VCaP (cell line): ENCODE measurements at regions not wholly inside any gene's neighbourhood (a gene's known extent, or its start where the extent isn't known, plus 50 kb on each side); places are given as distances from the start of the nearest gene placed in this dataset.
A peak's percentile ranks its signal among the peaks of the same experiment; 100 is the strongest.

Experiments used
- H3K27ac ChIP-seq: fragments of 450-650 bp; 2 replicates; pipeline ENCODE4 v1.5.1; 2017
- TF ChIP-seq, protein P1 (sequence below): fragments of 450-650 bp; conservative IDR thresholded peaks from 2 replicates; pipeline ENCODE4 v1.5.1; 2017; ENCODE audit warnings: mild to moderate bottlenecking, moderate library complexity

DNA sequence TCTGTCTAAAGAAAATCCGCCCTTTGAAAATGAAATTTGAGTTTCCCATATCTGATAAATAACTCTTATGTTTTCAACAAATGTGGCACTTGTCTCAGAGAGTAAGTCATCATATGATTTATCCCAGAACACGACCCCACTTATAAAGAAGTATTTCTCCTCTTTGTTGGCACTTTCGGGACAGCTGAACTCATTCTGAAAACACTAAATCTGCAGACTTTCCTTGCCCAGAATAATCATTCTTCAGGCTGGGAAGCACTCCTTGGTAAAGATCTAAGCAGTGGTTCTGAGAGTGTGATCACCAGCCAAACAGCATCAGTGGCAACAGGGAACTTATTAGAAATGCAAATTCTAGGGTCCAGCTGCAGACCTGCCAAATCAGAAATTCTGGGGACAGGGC, 532.2 kb upstream of the API5 start:
- TF ChIP-seq, protein P1, sequence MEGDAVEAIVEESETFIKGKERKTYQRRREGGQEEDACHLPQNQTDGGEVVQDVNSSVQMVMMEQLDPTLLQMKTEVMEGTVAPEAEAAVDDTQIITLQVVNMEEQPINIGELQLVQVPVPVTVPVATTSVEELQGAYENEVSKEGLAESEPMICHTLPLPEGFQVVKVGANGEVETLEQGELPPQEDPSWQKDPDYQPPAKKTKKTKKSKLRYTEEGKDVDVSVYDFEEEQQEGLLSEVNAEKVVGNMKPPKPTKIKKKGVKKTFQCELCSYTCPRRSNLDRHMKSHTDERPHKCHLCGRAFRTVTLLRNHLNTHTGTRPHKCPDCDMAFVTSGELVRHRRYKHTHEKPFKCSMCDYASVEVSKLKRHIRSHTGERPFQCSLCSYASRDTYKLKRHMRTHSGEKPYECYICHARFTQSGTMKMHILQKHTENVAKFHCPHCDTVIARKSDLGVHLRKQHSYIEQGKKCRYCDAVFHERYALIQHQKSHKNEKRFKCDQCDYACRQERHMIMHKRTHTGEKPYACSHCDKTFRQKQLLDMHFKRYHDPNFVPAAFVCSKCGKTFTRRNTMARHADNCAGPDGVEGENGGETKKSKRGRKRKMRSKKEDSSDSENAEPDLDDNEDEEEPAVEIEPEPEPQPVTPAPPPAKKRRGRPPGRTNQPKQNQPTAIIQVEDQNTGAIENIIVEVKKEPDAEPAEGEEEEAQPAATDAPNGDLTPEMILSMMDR, result no peak
- H3K27ac ChIP-seq, result no peak overlapping the region

GRCh38 chr11:42786981-42787380, 524.8 kb upstream of the API5 start:
- no peak overlapping the region for H3K27ac ChIP-seq
- TF ChIP-seq, protein P1, result no peak

- H3K27ac ChIP-seq, result peak overlapping the region; percentile 36; the same call in 1 of the 2 replicates
Measured at GRCh38 chr11:42795483-42795882, 516.3 kb upstream of the API5 start.

DNA sequence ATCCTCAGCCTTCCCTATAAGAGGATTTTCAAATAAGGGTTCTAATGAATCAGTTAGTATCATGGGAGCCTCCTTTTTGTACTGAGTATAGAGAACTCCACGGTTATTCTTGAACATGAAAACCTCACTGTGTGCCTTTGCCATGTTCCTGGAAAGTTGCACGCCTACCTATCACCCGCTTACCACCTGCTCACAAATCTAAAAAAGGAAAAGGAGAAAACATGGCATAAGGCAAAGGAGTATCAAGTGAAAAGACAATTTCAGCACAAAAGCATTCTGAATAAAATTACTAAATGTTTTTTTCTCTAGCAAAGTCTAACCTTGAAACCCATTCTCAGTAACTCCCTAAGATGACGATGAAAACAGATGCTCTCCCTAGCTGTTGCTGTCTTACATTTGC, 511.8 kb upstream of the API5 start:
- TF ChIP-seq, protein P1, result no peak

DNA sequence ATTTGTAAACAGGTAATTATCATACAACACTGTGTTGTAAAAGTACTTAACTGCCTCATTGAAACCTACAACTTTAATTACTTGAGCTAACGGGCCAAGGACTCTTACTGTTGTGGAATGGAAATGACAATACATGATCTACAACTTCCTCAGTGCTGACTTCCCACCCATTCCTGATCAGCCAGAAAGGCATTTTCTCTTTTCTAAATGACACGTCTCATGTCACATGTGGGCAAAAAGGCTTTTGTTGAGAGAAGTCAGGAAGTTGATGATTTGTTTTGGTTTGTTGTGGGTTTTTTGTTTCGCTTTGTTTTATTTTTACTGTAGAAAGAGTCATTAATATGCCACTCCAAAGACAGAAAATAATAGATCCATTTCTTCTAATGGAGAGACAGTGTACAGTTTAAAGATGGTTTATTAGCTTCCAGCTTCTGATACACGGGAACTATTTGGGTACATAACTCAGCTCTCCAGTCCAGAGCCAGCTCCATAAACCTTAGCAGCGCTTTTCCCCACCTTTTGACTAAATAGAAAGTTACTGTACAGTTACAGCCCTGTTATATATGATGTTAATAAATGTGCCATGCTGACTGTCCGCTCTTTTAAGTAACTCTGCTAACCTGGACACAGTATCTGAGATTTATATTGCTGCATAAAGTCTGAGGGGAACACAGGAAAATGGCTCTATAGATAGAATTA, 509.4 kb upstream of the API5 start:
- TF ChIP-seq, protein P1, result no peak
- no peak overlapping the region for H3K27ac ChIP-seq

More for the DNA sequence above, 511.8 kb upstream of the API5 start:
- H3K27ac ChIP-seq, result no peak overlapping the region

- H3K27ac ChIP-seq, result no peak overlapping the region
- TF ChIP-seq, protein P1, result no peak
Measured at GRCh38 chr11:42806191-42806590, 505.6 kb upstream of the API5 start.

GRCh38 chr11:42812361-42812760, 499.4 kb upstream of the API5 start:
- TF ChIP-seq, protein P1, result no peak

DNA sequence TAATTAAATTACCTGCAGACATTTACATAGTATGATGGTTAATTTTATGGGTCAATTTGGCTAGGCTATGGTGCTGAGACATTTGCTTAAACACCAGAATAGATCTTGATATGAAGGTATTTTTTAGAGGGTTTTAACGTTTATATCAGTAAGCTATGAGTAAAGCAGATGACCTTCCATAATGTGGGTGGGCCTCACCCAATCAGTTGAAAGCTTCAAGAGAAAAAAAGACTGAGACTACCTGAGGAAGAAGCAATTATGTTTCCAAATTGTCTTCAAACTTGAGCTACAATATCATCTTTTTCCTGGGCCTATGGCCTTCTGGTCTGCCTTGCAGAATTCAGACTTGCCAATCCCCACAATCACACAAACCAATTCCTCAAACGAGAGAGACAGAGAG, 498.8 kb upstream of the API5 start:
- H3K27ac ChIP-seq, result no peak overlapping the region
- TF ChIP-seq, protein P1, result no peak

More at GRCh38 chr11:42812361-42812760, 499.4 kb upstream of the API5 start:
- H3K27ac ChIP-seq, result no peak overlapping the region
